ENCODE measurements at regions not wholly inside any gene's neighbourhood (a gene's known extent, or its start where the extent isn't known, plus 50 kb on each side); places are given as distances from the start of the nearest gene placed in this dataset.

DNA sequence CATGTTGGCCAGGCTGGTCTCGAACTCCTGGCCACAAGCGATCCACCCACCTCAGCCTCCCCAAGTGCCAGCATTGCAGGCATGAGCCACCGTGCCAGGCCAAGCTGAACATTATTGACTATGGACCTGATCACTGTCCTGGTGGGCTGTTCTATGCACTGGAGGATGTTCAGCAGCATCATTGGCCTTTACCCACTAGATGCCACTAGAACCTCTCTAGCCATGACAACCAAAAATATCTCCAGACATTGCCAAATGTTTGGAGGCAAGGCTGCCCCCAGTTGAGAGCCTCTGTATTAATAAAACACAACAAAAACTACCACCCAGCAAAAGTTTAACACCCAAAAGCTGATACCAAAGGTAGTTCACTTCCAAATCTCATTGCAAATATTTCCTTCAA is 110.8 kb upstream of the SOD1 start:
- no peaks in the 10 kb centered on the region for H3K9me3 Mint-ChIP-seq
- WGBS (ENCODE audit: insufficient coverage) = 100% methylated on average over 1 of the region's 3 CpGs
- Histone ChIP-seq H2AFZ (ENCODE audit: insufficient read depth, low read depth, low read length, poor library complexity, severe bottlenecking) (no peak overlapping the region), H3K4me2 (replicated peaks; ENCODE audit: extremely low read depth, low read length, poor library complexity, severe bottlenecking) (no peak overlapping the region), H3K36me3 (replicated peaks in 1 of 2; ENCODE audit: control insufficient read depth in 1 of 2, insufficient read depth in 2 of 2, low read length in 2 of 2) (no peaks in the 10 kb centered on the region), H3K27me3 (ENCODE audit: control insufficient read depth in 2 of 2, insufficient read depth in 2 of 2, low read length in 2 of 2) (no peaks in the 10 kb centered on the region), H3K27ac (ENCODE audit: low read depth in 1 of 2, low read length in 2 of 2) (no peak overlapping the region), H3K9me3 (replicated peaks in 1 of 2; ENCODE audit: control insufficient read depth in 1 of 2, insufficient read depth in 1 of 2, low read length in 2 of 2) (no peaks in the 10 kb centered on the region), H3K4me3 (replicated peaks in 1 of 3; ENCODE audit: low read depth in 2 of 3, low read length in 3 of 3) (no peak overlapping the region), H3K9ac (ENCODE audit: insufficient read depth, low read length, poor library complexity, severe bottlenecking) (no peak overlapping the region), H3K4me1 (ENCODE audit: control insufficient read depth in 1 of 2, insufficient read depth in 2 of 2, low read length in 2 of 2) (no peaks in the 10 kb centered on the region), H4K20me1 (ENCODE audit: insufficient read depth, low read length) (no peaks in the 10 kb centered on the region), H3K79me2 (ENCODE audit: insufficient read depth, low read length) (no peaks in the 10 kb centered on the region)
- no peak overlapping the region for H3K4me3 Mint-ChIP-seq
- no peak overlapping the region for H3K27ac Mint-ChIP-seq
- H3K4me1 Mint-ChIP-seq = no peaks in the 10 kb centered on the region
- intact Hi-C loops (cut with micrococcal nuclease) = no loop called here
- no peaks in the 10 kb centered on the region for H3K36me3 Mint-ChIP-seq
- no peak for TF ChIP-seq CTCF (IDR thresholded peaks at IDR 0.05)
- no peak for DNase-seq
- peaks cover 2 to 6% (median 6%) of the 10 kb centered on the region in 3 donors for H3K27me3 Mint-ChIP-seq (ENCODE audit: low read depth in 3 of 3)

DNA sequence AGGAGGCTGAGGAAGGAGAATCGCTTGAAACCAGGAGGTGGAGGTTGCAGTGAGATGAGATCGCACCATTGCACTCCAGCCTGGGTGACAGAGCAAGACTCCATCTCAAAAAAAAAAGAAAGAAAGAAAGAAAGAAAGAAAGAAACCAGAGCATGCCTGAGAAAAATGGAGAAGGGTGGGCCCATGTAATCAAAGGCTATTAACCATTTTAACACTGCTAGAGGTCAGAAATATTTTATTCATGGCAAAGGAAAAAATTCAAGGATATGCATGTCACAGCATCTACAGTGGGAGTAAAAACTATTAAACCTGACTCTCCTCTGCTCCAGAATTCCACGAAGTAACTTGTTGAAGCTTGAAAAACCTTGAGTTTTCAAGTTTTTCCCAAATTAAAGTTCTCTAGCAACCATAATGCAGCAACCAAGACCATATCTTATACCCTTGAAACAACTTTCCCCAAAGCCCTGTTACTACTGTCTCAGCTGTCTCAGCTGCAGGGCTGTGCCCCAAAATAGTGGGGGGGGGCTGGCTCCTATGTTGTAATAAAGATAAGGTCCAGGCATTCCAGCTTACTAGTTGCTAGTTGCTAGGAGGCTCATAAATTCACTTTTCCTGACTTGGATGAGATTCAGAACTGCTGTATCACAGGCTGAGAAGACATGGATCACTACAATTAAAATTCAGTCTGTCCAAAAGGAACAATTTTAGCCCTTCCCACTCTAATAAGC is 112.9 kb upstream of the SOD1 start:
- Histone ChIP-seq H3K9ac (ENCODE audit: insufficient read depth, low read length, poor library complexity, severe bottlenecking) (no peak overlapping the region), H3K36me3 (replicated peaks in 1 of 2; ENCODE audit: control insufficient read depth in 1 of 2, insufficient read depth in 2 of 2, low read length in 2 of 2) (no peaks in the 10 kb centered on the region), H3K27me3 (ENCODE audit: control insufficient read depth in 2 of 2, insufficient read depth in 2 of 2, low read length in 2 of 2) (no peaks in the 10 kb centered on the region), H3K4me3 (replicated peaks in 1 of 3; ENCODE audit: low read depth in 2 of 3, low read length in 3 of 3) (no peak overlapping the region), H3K79me2 (ENCODE audit: insufficient read depth, low read length) (no peaks in the 10 kb centered on the region), H3K27ac (ENCODE audit: low read depth in 1 of 2, low read length in 2 of 2) (no peak overlapping the region), H3K4me1 (ENCODE audit: control insufficient read depth in 1 of 2, insufficient read depth in 2 of 2, low read length in 2 of 2) (no peaks in the 10 kb centered on the region), H2AFZ (ENCODE audit: insufficient read depth, low read depth, low read length, poor library complexity, severe bottlenecking) (no peak overlapping the region), H3K9me3 (replicated peaks in 1 of 2; ENCODE audit: control insufficient read depth in 1 of 2, insufficient read depth in 1 of 2, low read length in 2 of 2) (no peaks in the 10 kb centered on the region), H3K4me2 (replicated peaks; ENCODE audit: extremely low read depth, low read length, poor library complexity, severe bottlenecking) (no peak overlapping the region), H4K20me1 (ENCODE audit: insufficient read depth, low read length) (no peaks in the 10 kb centered on the region)
- H3K27ac Mint-ChIP-seq = no peak overlapping the region
- 83% methylated on average over 1 of the region's 3 CpGs for WGBS (ENCODE audit: insufficient coverage)
- H3K9me3 Mint-ChIP-seq = no peaks in the 10 kb centered on the region
- DNase-seq = no peak
- TF ChIP-seq CTCF (IDR thresholded peaks at IDR 0.05) = no peak
- no peak overlapping the region for H3K4me3 Mint-ChIP-seq
- peaks cover 0 to 6% (median 2%) of the 10 kb centered on the region in 3 donors for H3K27me3 Mint-ChIP-seq (ENCODE audit: low read depth in 3 of 3)
- intact Hi-C loops (cut with micrococcal nuclease) = no loop called here
- no peaks in the 10 kb centered on the region for H3K4me1 Mint-ChIP-seq
- no peaks in the 10 kb centered on the region for H3K36me3 Mint-ChIP-seq

All from CD14-positive monocyte (primary cell).